ENCODE measurements at regions not wholly inside any gene's neighbourhood (a gene's known extent, or its start where the extent isn't known, plus 50 kb on each side); places are given as distances from the start of the nearest gene placed in this dataset.

- no peak overlapping the region for H3K4me3 ChIP-seq
- H3K4me2 ChIP-seq, result no peak overlapping the region
- no peak overlapping the region for H3K27ac ChIP-seq
- no peaks in the 10 kb centered on the region for H3K36me3 ChIP-seq
- H3K27me3 ChIP-seq, result no peaks in the 10 kb centered on the region
- no peaks in the 10 kb centered on the region for H4K20me1 ChIP-seq
- TF ChIP-seq Cebpa-rat (IDR thresholded peaks at IDR 0.05), result no peak
- H3K9ac ChIP-seq, result no peak overlapping the region
- no peaks in the 10 kb centered on the region for H3K4me1 ChIP-seq
- H3K9me3 ChIP-seq, result no peaks in the 10 kb centered on the region
Observed at GRCh38 chr18:30903566-30903965, 139.0 kb downstream of the DSC3 start.

GRCh38 chr18:30889519-30890301 lies 152.8 kb downstream of the DSC3 start:
- TF ChIP-seq Cebpa-rat (IDR thresholded peaks at IDR 0.05), result no peak
- H3K9ac ChIP-seq, result no peak overlapping the region

GRCh38 chr18:30888344-30888743 lies 154.2 kb downstream of the DSC3 start:
- Histone ChIP-seq H3K9me3 (no peaks in the 10 kb centered on the region), H4K20me1 (no peaks in the 10 kb centered on the region), H3K27ac (no peak overlapping the region), H3K4me2 (no peak overlapping the region), H3K4me3 (no peak overlapping the region), H3K4me1 (peaks cover 8% of the 10 kb centered on the region; the same call in 1 of the 2 replicates), H3K9ac (no peak overlapping the region), H3K36me3 (no peaks in the 10 kb centered on the region), H3K27me3 (no peaks in the 10 kb centered on the region)
- TF ChIP-seq Cebpa-rat (IDR thresholded peaks at IDR 0.05), result no peak

More at GRCh38 chr18:30889519-30890301, 152.8 kb downstream of the DSC3 start:
- H3K36me3 ChIP-seq, result no peaks in the 10 kb centered on the region
- H3K4me2 ChIP-seq, result no peak overlapping the region
- no peaks in the 10 kb centered on the region for H3K9me3 ChIP-seq
- H4K20me1 ChIP-seq, result no peaks in the 10 kb centered on the region
- no peak overlapping the region for H3K4me3 ChIP-seq
- peaks cover 8% of the 10 kb centered on the region; the same call in 1 of the 2 replicates for H3K4me1 ChIP-seq
- H3K27me3 ChIP-seq, result no peaks in the 10 kb centered on the region
- no peak overlapping the region for H3K27ac ChIP-seq

- H3K9ac ChIP-seq, result no peak overlapping the region
- no peak for TF ChIP-seq Cebpa-rat (IDR thresholded peaks at IDR 0.05)
- H4K20me1 ChIP-seq, result no peaks in the 10 kb centered on the region
- no peaks in the 10 kb centered on the region for H3K36me3 ChIP-seq
- H3K4me1 ChIP-seq, result peaks cover 8% of the 10 kb centered on the region; the same call in 1 of the 2 replicates
- no peak overlapping the region for H3K4me2 ChIP-seq
- no peak overlapping the region for H3K27ac ChIP-seq
- H3K4me3 ChIP-seq, result no peak overlapping the region
- no peaks in the 10 kb centered on the region for H3K9me3 ChIP-seq
- H3K27me3 ChIP-seq, result no peaks in the 10 kb centered on the region
Observed at GRCh38 chr18:30886998-30887397, 155.5 kb downstream of the DSC3 start.

GRCh38 chr18:30870466-30870865 lies 172.1 kb downstream of the DSC3 start:
- no peak for TF ChIP-seq Cebpa-rat (IDR thresholded peaks at IDR 0.05)
- H3K27ac ChIP-seq, result no peak overlapping the region
- no peak overlapping the region for H3K9ac ChIP-seq
- no peaks in the 10 kb centered on the region for H3K27me3 ChIP-seq
- H3K9me3 ChIP-seq, result no peaks in the 10 kb centered on the region
- H3K4me3 ChIP-seq, result no peak overlapping the region
- H4K20me1 ChIP-seq, result no peaks in the 10 kb centered on the region
- H3K4me2 ChIP-seq, result no peak overlapping the region
- H3K4me1 ChIP-seq, result no peaks in the 10 kb centered on the region
- no peaks in the 10 kb centered on the region for H3K36me3 ChIP-seq

- no peak for TF ChIP-seq Cebpa-rat (IDR thresholded peaks at IDR 0.05)
- Histone ChIP-seq H3K9me3 (no peaks in the 10 kb centered on the region), H3K27ac (no peak overlapping the region)
Observed at GRCh38 chr18:30862900-30863299, 179.6 kb downstream of the DSC3 start.

GRCh38 chr18:30860741-30861140 lies 181.8 kb downstream of the DSC3 start:
- TF ChIP-seq Cebpa-rat (IDR thresholded peaks at IDR 0.05), result no peak
- Histone ChIP-seq H3K27ac (no peak overlapping the region), H3K27me3 (no peaks in the 10 kb centered on the region), H3K4me1 (no peaks in the 10 kb centered on the region), H3K9me3 (no peaks in the 10 kb centered on the region), H3K9ac (no peak overlapping the region), H4K20me1 (no peaks in the 10 kb centered on the region), H3K4me2 (no peak overlapping the region), H3K36me3 (no peaks in the 10 kb centered on the region), H3K4me3 (no peak overlapping the region)

More at GRCh38 chr18:30862900-30863299, 179.6 kb downstream of the DSC3 start:
- no peaks in the 10 kb centered on the region for H4K20me1 ChIP-seq
- no peak overlapping the region for H3K9ac ChIP-seq
- H3K4me2 ChIP-seq, result no peak overlapping the region
- H3K36me3 ChIP-seq, result no peaks in the 10 kb centered on the region
- no peak overlapping the region for H3K4me3 ChIP-seq
- no peaks in the 10 kb centered on the region for H3K4me1 ChIP-seq
- no peaks in the 10 kb centered on the region for H3K27me3 ChIP-seq

GRCh38 chr18:30859036-30859435 lies 183.5 kb downstream of the DSC3 start:
- Histone ChIP-seq H4K20me1 (no peaks in the 10 kb centered on the region), H3K27me3 (no peaks in the 10 kb centered on the region), H3K9me3 (no peaks in the 10 kb centered on the region), H3K27ac (no peak overlapping the region), H3K4me3 (no peak overlapping the region), H3K9ac (no peak overlapping the region), H3K36me3 (no peaks in the 10 kb centered on the region), H3K4me2 (no peak overlapping the region), H3K4me1 (no peaks in the 10 kb centered on the region)
- TF ChIP-seq Cebpa-rat (IDR thresholded peaks at IDR 0.05), result no peak

- Histone ChIP-seq H3K36me3 (no peaks in the 10 kb centered on the region), H3K9me3 (no peaks in the 10 kb centered on the region), H3K27me3 (no peaks in the 10 kb centered on the region), H4K20me1 (no peaks in the 10 kb centered on the region), H3K4me1 (no peaks in the 10 kb centered on the region), H3K4me2 (no peak overlapping the region), H3K27ac (no peak overlapping the region), H3K9ac (no peak overlapping the region), H3K4me3 (no peak overlapping the region)
- TF ChIP-seq Cebpa-rat (IDR thresholded peaks at IDR 0.05), result no peak
Observed at GRCh38 chr18:30858560-30858959, 184.0 kb downstream of the DSC3 start.

GRCh38 chr18:30855762-30856161 lies 186.8 kb downstream of the DSC3 start:
- Histone ChIP-seq H3K4me3 (no peak overlapping the region), H3K27ac (no peak overlapping the region), H3K4me2 (no peak overlapping the region), H3K9me3 (no peaks in the 10 kb centered on the region), H3K27me3 (no peaks in the 10 kb centered on the region), H3K4me1 (no peaks in the 10 kb centered on the region), H4K20me1 (no peaks in the 10 kb centered on the region), H3K9ac (no peak overlapping the region), H3K36me3 (no peaks in the 10 kb centered on the region)
- TF ChIP-seq Cebpa-rat (IDR thresholded peaks at IDR 0.05), result no peak
